ENCODE measurements at regions not wholly inside any gene's neighbourhood (a gene's known extent, or its start where the extent isn't known, plus 50 kb on each side); places are given as distances from the start of the nearest gene placed in this dataset. TPM values are rescaled to one million over a fixed set of nuclear protein-coding genes. Genes with fewer than 3 reads are reported as not detected.

Small RNAs in the stretch of these regions (small RNA-seq; reads per million reads assigned to genes)
- gene SRIP1, result not detected

Data from omental fat pad (tissue), 1 donor.